A673 (cell line): ENCODE measurements at regions not wholly inside any gene's neighbourhood (a gene's known extent, or its start where the extent isn't known, plus 50 kb on each side); places are given as distances from the start of the nearest gene placed in this dataset.

Experiments
- BruUV-seq: library from RNA; stranded (reverse); fragments of 400-500 nt; replicated peaks from 2 replicates; lab custom pipeline; 2021; lab: Mats Ljungman, UMichigan
- CTCF ChIA-PET: fragments of 300-600 bp; sonication (Branson Sonifier 250); formaldehyde crosslinking; loops from one replicate; lab custom pipeline; 2022; ENCODE audit warnings: antibody characterized with exemption; lab: Charles Lee
- POLR2A ChIA-PET: fragments of 300-600 bp; sonication (Branson Sonifier 250); formaldehyde crosslinking; loops from one replicate; lab custom pipeline; 2022; ENCODE audit warnings: antibody characterized with exemption; ENCODE audit not compliant: low non-redundant PET; lab: Charles Lee
- DNase-seq: peaks from one replicate; pipeline ENCODE4 v3.0.0-alpha.2; 2015; ENCODE audit warnings: low spot score
- H3K27ac ChIP-seq: fragments of 200-600 bp; sonication (generic); 2 replicates; pipeline ENCODE4 v1.5.1; 2016; ENCODE audit warnings: mixed run types, low read depth, mild to moderate bottlenecking, mixed read lengths, antibody characterized with exemption, low read length; ENCODE audit not compliant: poor library complexity, severe bottlenecking
- H3K27me3 ChIP-seq: fragments of 200-600 bp; sonication (generic); replicated peaks from 2 replicates; pipeline ENCODE4 v1.6.1; 2017; ENCODE audit warnings: mixed run types, low read depth, mild to moderate bottlenecking, mixed read lengths, antibody characterized with exemption, low read length; ENCODE audit not compliant: insufficient read depth, poor library complexity
- H3K36me3 ChIP-seq: fragments of 200-600 bp; sonication (generic); 2 replicates; pipeline ENCODE4 v1.6.1; 2016; ENCODE audit warnings: mixed run types, mild to moderate bottlenecking, mixed read lengths, antibody characterized with exemption, low read length; ENCODE audit not compliant: insufficient read depth, poor library complexity, severe bottlenecking
- H3K4me1 ChIP-seq: fragments of 200-600 bp; sonication (generic); 2 replicates; pipeline ENCODE4 v1.6.1; 2017; ENCODE audit warnings: mixed run types, mild to moderate bottlenecking, mixed read lengths, antibody characterized with exemption, low read length; ENCODE audit not compliant: insufficient read depth, poor library complexity, severe bottlenecking
- H3K4me3 ChIP-seq: fragments of 200-600 bp; sonication (generic); 2 replicates; pipeline ENCODE4 v1.5.1; 2016; ENCODE audit warnings: low read depth, mixed run types, mild to moderate bottlenecking, mixed read lengths, low read length; ENCODE audit not compliant: poor library complexity, severe bottlenecking
- H3K9me3 ChIP-seq: fragments of 200-600 bp; sonication (generic); 2 replicates; pipeline ENCODE4 v1.6.1; 2016; ENCODE audit warnings: mixed run types, low read depth, mild to moderate bottlenecking, mixed read lengths, antibody characterized with exemption, low read length; ENCODE audit not compliant: poor library complexity, severe bottlenecking
- EZH2 ChIP-seq: fragments of 200-600 bp; sonication (generic); IDR thresholded peaks from 2 replicates; pipeline ENCODE4 v1.6.1; 2017; ENCODE audit warnings: borderline replicate concordance, low read depth, mild to moderate bottlenecking, mixed read lengths, antibody characterized with exemption, low read length; ENCODE audit not compliant: poor library complexity, severe bottlenecking
- intact Hi-C: fragments of 100-400 bp; cut with micrococcal nuclease; formaldehyde crosslinking; loops from one replicate; pipeline ENCODE4 v1.10.0; 2022; ENCODE audit not compliant: unreplicated experiment
- TF ChIP-seq, protein P1 (sequence below): fragments of 300-800, 200-600 bp; sonication (generic); conservative IDR thresholded peaks from 2 replicates; pipeline ENCODE4 v1.5.1; 2017; ENCODE audit warnings: low read depth, mild to moderate bottlenecking, antibody characterized with exemption, low read length, moderate library complexity, mixed read lengths

DNA sequence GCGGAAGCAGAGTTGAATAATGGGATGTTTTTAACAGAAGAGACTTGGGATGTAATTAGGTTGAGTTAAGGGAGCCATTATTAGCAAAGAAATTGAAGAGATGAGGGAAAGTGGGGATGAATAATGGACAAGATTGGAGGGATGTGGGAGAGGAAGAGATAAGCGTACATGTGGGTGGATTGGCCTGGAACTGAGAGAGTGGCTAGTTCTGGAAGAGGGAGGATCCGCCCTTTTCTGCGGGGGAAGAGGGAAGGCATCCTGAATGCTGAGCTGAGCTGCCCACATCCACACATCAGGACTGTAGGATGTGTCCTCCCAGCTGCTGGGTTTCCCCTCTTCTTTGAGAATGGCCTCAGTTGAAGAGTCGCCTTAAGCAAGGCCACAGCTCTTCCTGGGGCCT is 68.3 kb upstream of the CADM1 start:
- intact Hi-C loops, result no loop called here
- POLR2A ChIA-PET, result interaction anchor here (0.6 kb wide), 1 partner anchor 35 kb away, joined by 3 read pairs; no protein-coding TSS in a partner anchor

DNA sequence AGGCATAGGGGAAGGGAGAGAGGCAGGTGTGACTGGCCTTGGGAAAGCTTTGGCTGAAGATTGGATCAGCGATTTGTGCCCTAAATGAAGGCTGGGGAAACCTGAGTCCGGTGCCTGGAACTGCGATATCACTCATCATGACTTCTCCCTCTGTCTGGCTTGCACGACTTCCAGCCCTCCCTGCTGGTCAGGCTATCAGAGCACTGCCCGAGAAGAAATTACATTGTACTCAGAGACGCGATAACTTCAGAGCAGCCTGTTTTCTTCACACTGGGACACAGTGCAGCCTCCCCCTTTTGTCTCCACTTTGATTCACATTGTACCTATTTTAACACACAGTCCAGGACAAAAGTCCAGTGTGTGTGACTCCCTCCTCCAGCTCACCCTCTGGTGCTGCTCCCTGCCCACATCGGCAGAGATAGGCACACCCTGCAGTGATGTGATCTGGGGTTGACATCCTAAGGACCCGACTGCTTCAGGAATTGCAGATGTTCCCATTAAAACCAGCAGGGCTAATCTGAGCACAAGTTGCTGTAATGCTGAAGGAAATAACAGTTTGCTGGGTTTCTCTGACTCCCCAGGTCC is 62.1 kb upstream of the CADM1 start:
- ChIA-PET CTCF (no interaction called here), POLR2A (no interaction called here)
- H3K4me1 ChIP-seq, result no peaks in the 10 kb centered on the region
- TF ChIP-seq, protein P1, sequence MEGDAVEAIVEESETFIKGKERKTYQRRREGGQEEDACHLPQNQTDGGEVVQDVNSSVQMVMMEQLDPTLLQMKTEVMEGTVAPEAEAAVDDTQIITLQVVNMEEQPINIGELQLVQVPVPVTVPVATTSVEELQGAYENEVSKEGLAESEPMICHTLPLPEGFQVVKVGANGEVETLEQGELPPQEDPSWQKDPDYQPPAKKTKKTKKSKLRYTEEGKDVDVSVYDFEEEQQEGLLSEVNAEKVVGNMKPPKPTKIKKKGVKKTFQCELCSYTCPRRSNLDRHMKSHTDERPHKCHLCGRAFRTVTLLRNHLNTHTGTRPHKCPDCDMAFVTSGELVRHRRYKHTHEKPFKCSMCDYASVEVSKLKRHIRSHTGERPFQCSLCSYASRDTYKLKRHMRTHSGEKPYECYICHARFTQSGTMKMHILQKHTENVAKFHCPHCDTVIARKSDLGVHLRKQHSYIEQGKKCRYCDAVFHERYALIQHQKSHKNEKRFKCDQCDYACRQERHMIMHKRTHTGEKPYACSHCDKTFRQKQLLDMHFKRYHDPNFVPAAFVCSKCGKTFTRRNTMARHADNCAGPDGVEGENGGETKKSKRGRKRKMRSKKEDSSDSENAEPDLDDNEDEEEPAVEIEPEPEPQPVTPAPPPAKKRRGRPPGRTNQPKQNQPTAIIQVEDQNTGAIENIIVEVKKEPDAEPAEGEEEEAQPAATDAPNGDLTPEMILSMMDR, result no peak
- TF ChIP-seq EZH2, result no peak
- H3K27ac ChIP-seq, result no peak overlapping the region
- H3K9me3 ChIP-seq, result no peaks in the 10 kb centered on the region
- intact Hi-C loops, result no loop called here
- H3K4me3 ChIP-seq, result no peak overlapping the region
- BruUV-seq, result no TSS peak
- no peak for DNase-seq
- H3K27me3 ChIP-seq, result no peaks in the 10 kb centered on the region
- no peaks in the 10 kb centered on the region for H3K36me3 ChIP-seq

More for the DNA sequence above, 68.3 kb upstream of the CADM1 start:
- H3K4me3 ChIP-seq, result no peak overlapping the region
- no peaks in the 10 kb centered on the region for H3K27me3 ChIP-seq
- no peak overlapping the region for H3K27ac ChIP-seq
- no peaks in the 10 kb centered on the region for H3K9me3 ChIP-seq
- no peaks in the 10 kb centered on the region for H3K4me1 ChIP-seq
- CTCF ChIA-PET, result no interaction called here
- no peaks in the 10 kb centered on the region for H3K36me3 ChIP-seq
- BruUV-seq, result no TSS peak
- no peak for TF ChIP-seq EZH2
- TF ChIP-seq, protein P1, result no peak
- DNase-seq, result no peak

DNA sequence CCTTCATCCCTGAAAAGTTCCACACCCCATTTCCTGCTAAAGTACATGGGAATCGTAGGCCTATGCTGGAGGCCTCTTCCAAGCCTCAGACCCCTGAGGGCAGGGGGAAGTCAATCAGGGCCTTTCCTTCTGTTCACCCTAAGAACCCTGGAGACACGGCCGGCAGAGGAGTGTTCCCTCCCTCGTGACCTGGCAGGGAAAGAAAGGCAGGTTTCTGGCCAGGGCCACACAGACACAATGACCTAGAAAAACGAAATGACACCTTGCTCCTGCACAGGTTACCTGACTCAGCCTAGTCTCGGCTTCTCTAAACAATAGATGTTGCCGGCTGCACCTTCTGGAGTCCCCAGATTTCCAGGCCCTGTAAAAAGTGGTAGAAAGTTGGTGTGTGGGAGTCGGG is 60.6 kb upstream of the CADM1 start:
- no peak for DNase-seq
- H3K27ac ChIP-seq, result no peak overlapping the region
- H3K4me1 ChIP-seq, result no peaks in the 10 kb centered on the region
- H3K36me3 ChIP-seq, result no peaks in the 10 kb centered on the region
- TF ChIP-seq EZH2, result no peak
- TF ChIP-seq, protein P1, result no peak
- no peak overlapping the region for H3K4me3 ChIP-seq
- POLR2A ChIA-PET, result no interaction called here
- CTCF ChIA-PET, result no interaction called here
- intact Hi-C loops, result no loop called here
- H3K27me3 ChIP-seq, result no peaks in the 10 kb centered on the region
- BruUV-seq, result no TSS peak
- no peaks in the 10 kb centered on the region for H3K9me3 ChIP-seq
